Tibial nerve (tissue), 4 donors: ENCODE measurements at regions not wholly inside any gene's neighbourhood (a gene's known extent, or its start where the extent isn't known, plus 50 kb on each side); places are given as distances from the start of the nearest gene placed in this dataset.

Experiments used
- DNase-seq, 2 donors: peaks; one replicate each; pipeline ENCODE4 v3.0.0-alpha.2; 2019; ENCODE audit warnings: low spot score in 2 of 2
- H3K27ac ChIP-seq, 4 donors: fragments of 200-600 bp; sonication (generic) in 3 of 4; one replicate each; pipeline ENCODE4 v1.5.1; 2017 to 2019; ENCODE audit warnings: mild to moderate bottlenecking in 1 of 4
- H3K27me3 ChIP-seq, 2 donors: fragments of 200-600 bp; sonication (generic) in 1 of 2; one replicate each; pipeline versions ENCODE4 v1.5.1 to v1.6.0; 2017 to 2019
- H3K36me3 ChIP-seq, 3 donors: fragments of 200-600 bp; sonication (generic); one replicate each; pipeline ENCODE4 v1.5.1; 2018 to 2019
- H3K4me1 ChIP-seq, 4 donors: fragments of 200-600 bp; sonication (generic) in 3 of 4; one replicate each; pipeline ENCODE4 v1.5.1; 2017 to 2019
- H3K4me3 ChIP-seq, 4 donors: fragments of 200-600 bp; sonication (generic) in 3 of 4; one replicate each; pipeline ENCODE4 v1.5.1; 2017 to 2019; ENCODE audit warnings: mild to moderate bottlenecking in 1 of 4, moderate library complexity in 1 of 4
- H3K9me3 ChIP-seq, 4 donors: fragments of 200-600 bp; sonication (generic) in 3 of 4; one replicate each; pipeline ENCODE4 v1.5.1; 2017 to 2019
- EP300 ChIP-seq, 2 donors: sonication (generic); formaldehyde crosslinking; IDR thresholded peaks; one replicate each; pipeline ENCODE4 v1.6.1; 2017; ENCODE audit warnings: antibody characterized with exemption in 2 of 2, mild to moderate bottlenecking in 1 of 2
- POLR2A ChIP-seq, 2 donors: fragments of 450-650 bp; IDR thresholded peaks; one replicate each; pipeline ENCODE4 v1.6.1; 2017; ENCODE audit warnings: antibody characterized with exemption in 2 of 2, mild to moderate bottlenecking in 2 of 2, moderate library complexity in 2 of 2
- WGBS, 2 donors: methylation state at CpG; one replicate each; pipeline ENCODE4 v1.1.5; 2018; 5-methylcytosine and 5-hydroxymethylcytosine counted together
- TF ChIP-seq, protein P1 (sequence below), 5 experiments: fragments of 200-600 bp in 3 of 5; fragments of 450-650 bp in 2 of 5; sonication (generic) in 3 of 5; IDR thresholded peaks; one replicate each; pipeline ENCODE4 v1.5.1; 2016 to 2019; ENCODE audit warnings: antibody characterized with exemption in 5 of 5, mild to moderate bottlenecking in 3 of 5, moderate library complexity in 2 of 5

GRCh38 chr12:30415777-30416176, 279.9 kb downstream of the IPO8 start:
- Histone ChIP-seq H3K4me1 (no peaks in the 10 kb centered on the region), H3K36me3 (no peaks in the 10 kb centered on the region), H3K27ac (no peak overlapping the region), H3K27me3 (no peaks in the 10 kb centered on the region), H3K4me3 (no peak overlapping the region), H3K9me3 (no peaks in the 10 kb centered on the region)
- WGBS, 2 donors: 81 to 84% methylated on average over 4 of the region's 4 CpGs
- no peak for DNase-seq
- TF ChIP-seq POLR2A (IDR thresholded peaks at IDR 0.05) (no peak), EP300 (IDR thresholded peaks at IDR 0.05) (no peak)
- TF ChIP-seq, protein P1, sequence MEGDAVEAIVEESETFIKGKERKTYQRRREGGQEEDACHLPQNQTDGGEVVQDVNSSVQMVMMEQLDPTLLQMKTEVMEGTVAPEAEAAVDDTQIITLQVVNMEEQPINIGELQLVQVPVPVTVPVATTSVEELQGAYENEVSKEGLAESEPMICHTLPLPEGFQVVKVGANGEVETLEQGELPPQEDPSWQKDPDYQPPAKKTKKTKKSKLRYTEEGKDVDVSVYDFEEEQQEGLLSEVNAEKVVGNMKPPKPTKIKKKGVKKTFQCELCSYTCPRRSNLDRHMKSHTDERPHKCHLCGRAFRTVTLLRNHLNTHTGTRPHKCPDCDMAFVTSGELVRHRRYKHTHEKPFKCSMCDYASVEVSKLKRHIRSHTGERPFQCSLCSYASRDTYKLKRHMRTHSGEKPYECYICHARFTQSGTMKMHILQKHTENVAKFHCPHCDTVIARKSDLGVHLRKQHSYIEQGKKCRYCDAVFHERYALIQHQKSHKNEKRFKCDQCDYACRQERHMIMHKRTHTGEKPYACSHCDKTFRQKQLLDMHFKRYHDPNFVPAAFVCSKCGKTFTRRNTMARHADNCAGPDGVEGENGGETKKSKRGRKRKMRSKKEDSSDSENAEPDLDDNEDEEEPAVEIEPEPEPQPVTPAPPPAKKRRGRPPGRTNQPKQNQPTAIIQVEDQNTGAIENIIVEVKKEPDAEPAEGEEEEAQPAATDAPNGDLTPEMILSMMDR (IDR thresholded peaks at IDR 0.05): no peak

- no peaks in the 10 kb centered on the region for H3K36me3 ChIP-seq
- DNase-seq: no peak
- H3K27ac ChIP-seq: no peak overlapping the region
- no peak for TF ChIP-seq EP300 (IDR thresholded peaks at IDR 0.05)
- TF ChIP-seq, protein P1 (IDR thresholded peaks at IDR 0.05): no peak
- no peak for TF ChIP-seq POLR2A (IDR thresholded peaks at IDR 0.05)
- no peaks in the 10 kb centered on the region for H3K9me3 ChIP-seq
- no peaks in the 10 kb centered on the region for H3K27me3 ChIP-seq
- no peaks in the 10 kb centered on the region for H3K4me1 ChIP-seq
- H3K4me3 ChIP-seq: no peak overlapping the region
Observed at GRCh38 chr12:30414507-30414906, 281.2 kb downstream of the IPO8 start.

GRCh38 chr12:30400349-30400748, 295.3 kb downstream of the IPO8 start:
- Histone ChIP-seq H3K4me3 (no peak overlapping the region), H3K36me3 (no peaks in the 10 kb centered on the region), H3K4me1 (no peaks in the 10 kb centered on the region), H3K9me3 (peaks cover 0 to 6% (median 0%) of the 10 kb centered on the region in 4 donors), H3K27me3 (no peaks in the 10 kb centered on the region), H3K27ac (no peak overlapping the region)
- no peak for DNase-seq
- no peak for TF ChIP-seq POLR2A (IDR thresholded peaks at IDR 0.05)
- no peak for TF ChIP-seq EP300 (IDR thresholded peaks at IDR 0.05)
- TF ChIP-seq, protein P1 (IDR thresholded peaks at IDR 0.05): no peak

DNA sequence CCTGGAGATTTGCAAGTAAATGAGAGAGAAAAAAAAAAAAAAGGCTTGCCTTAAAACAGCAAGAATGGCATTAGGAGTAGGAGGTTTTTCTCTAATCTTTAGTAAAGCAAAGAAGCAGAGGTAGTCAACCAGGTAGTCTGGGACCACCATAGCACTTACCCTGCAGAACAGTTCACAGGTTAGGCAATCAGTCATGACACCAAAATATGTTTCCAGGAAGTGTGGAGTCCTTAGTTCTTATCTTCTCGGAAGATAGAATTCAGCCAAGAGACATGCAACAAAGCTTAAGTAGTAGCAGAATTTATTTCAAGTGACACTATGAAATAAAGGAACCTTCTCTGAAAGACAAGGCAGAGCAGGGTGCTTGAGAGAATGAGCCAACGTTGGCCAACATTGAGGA, 295.8 kb downstream of the IPO8 start:
- no peak for TF ChIP-seq EP300 (IDR thresholded peaks at IDR 0.05)
- TF ChIP-seq, protein P1 (IDR thresholded peaks at IDR 0.05): no peak
- TF ChIP-seq POLR2A (IDR thresholded peaks at IDR 0.05): no peak
- Histone ChIP-seq H3K27me3 (no peaks in the 10 kb centered on the region), H3K9me3 (peaks cover 0 to 2% (median 0%) of the 10 kb centered on the region in 4 donors), H3K4me3 (no peak overlapping the region), H3K27ac (no peak overlapping the region), H3K4me1 (no peaks in the 10 kb centered on the region), H3K36me3 (no peaks in the 10 kb centered on the region)
- WGBS, 2 donors: 72 to 74% methylated on average over 2 of the region's 2 CpGs
- no peak for DNase-seq

GRCh38 chr12:30396576-30396975, 299.1 kb downstream of the IPO8 start:
- no peak for DNase-seq
- H3K27me3 ChIP-seq: no peaks in the 10 kb centered on the region
- no peaks in the 10 kb centered on the region for H3K9me3 ChIP-seq
- H3K4me3 ChIP-seq: no peak overlapping the region
- H3K36me3 ChIP-seq: no peaks in the 10 kb centered on the region
- WGBS, 2 donors: 78 to 79% methylated on average over 2 of the region's 2 CpGs
- H3K4me1 ChIP-seq: no peaks in the 10 kb centered on the region
- TF ChIP-seq, protein P1 (IDR thresholded peaks at IDR 0.05): no peak
- TF ChIP-seq EP300 (IDR thresholded peaks at IDR 0.05) (no peak), POLR2A (IDR thresholded peaks at IDR 0.05) (no peak)
- no peak overlapping the region for H3K27ac ChIP-seq
